GM08714 (cell line): ENCODE measurements at regions not wholly inside any gene's neighbourhood (a gene's known extent, or its start where the extent isn't known, plus 50 kb on each side); places are given as distances from the start of the nearest gene placed in this dataset.
"Not testable (repeated sequence)": the region's sequence is repeated elsewhere in the genome, so short reads cannot be mapped to it uniquely, and the experiment has no call there.

Source experiments
- H3K4me3 ChIP-seq: fragments of 200-500 bp; sonication (Bioruptor generic); 2 replicates; pipeline ENCODE4 v1.5.1; 2014; ENCODE audit warnings: mild to moderate bottlenecking, low read length, inconsistent platforms
- ZNF274 ChIP-seq: IDR thresholded peaks from 2 replicates; pipeline ENCODE4 v1.6.1; 2012; ENCODE audit warnings: mild to moderate bottlenecking, low read depth, low read length

DNA sequence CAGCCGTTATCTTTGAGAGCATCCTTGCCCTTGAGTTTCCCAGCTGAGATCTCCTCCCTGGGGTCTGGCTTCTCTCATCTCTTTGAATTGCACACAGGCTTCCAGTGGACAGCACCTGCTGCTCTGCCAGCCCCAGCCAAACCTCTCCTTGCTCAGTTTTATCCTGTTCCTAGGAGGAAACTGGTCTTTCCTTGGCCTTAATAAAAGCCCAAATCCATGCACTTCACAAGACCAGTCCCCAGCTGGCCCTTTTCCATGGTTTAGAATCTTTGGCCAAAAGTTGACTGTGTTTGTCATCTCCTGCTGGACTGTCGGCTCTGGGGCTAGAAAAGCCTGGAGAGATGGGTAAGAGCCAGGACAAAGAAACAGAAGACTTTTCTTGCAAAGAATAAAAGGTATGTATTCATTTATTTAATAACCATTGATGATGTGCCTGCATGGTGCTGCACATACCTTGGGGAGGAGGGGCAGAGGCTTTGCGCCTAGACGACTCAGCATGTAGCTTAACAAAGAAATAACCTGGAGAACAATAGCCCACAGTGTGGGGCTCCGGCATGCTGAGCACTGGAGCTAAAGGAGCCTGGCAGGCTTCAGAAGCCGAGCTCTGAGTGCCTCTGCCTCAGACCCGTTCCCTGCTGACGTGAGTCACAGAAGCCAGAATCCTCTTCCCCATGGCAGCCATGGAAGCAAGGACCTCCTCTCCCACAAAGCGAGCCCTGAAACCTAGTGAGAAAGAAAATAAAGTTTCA, 319.3 kb upstream of the B3GAT1 start:
- no peak for TF ChIP-seq ZNF274
- H3K4me3 ChIP-seq: no peak overlapping the region

DNA sequence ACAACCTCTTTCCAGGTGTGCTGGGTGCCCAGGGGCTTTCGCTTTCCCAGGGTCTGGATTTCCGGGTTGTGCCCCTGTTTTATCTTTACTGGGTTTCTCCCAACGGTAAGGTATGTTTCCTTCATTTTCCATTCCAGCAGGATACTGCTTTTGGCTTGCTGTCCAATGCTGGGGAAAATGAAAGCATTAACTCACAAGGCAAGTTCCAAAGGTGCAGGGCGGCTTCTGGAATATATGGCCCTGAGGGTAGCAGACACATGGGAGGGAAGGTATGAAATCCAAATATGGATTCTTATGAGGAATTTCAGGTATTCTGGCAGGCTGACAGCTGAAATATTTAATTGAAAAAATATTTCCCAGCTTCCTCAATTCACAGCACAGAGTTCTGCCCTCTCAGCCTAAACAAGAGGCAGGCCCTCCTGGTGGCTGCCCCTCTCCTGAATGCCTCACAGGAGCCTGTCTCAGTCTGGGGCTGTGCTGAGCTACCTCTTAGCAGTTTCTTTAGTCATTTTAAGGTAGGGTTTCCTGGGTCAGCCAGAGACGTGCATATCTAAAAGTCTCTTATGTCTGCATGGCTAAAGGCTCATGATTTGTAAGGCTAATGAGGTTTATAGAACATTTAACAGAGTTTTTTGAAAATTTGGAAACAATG, 318.6 kb upstream of the B3GAT1 start:
- H3K4me3 ChIP-seq: no peak overlapping the region
- TF ChIP-seq ZNF274: no peak

DNA sequence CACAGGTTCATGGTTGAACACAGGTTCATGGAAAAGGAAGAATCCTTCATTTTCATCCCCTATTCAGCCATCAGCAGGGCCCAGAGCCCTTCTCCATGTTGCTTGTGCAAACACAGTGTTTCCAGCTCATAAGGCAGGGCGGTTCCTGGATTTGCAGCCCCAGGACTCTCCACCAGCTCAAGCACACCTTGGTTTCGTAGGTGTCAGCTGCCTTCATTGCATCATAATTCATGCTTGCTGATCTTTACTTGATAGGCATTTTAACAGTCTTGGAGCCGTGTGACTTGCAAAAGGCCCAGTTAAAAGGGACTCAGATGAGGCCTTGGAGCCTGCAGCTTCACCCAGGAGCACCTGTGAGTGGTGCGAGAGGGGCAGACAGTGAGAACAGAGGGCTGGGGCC, 318.1 kb upstream of the B3GAT1 start:
- no peak overlapping the region for H3K4me3 ChIP-seq
- TF ChIP-seq ZNF274: no peak

DNA sequence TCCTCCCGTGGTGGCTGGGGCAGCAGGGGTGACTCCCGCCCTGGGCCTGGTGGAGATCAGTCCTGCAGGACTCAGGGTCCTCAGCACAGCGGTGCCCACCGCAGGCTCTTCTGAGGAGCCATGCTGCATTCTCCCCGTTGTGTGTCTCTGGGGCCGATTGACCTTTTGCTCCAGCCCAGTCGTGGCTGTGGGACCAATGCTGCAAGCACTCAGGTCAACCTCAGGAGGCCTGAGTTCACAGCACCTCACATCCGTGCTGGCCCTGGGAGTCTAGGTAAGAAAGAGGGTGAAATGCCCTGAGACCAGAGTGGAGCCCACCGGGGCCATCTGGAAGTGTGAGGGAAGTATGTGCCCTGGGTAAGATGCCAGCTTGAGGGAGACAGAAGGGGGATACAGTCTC, 316.1 kb upstream of the B3GAT1 start:
- H3K4me3 ChIP-seq: no peak overlapping the region
- no peak for TF ChIP-seq ZNF274

DNA sequence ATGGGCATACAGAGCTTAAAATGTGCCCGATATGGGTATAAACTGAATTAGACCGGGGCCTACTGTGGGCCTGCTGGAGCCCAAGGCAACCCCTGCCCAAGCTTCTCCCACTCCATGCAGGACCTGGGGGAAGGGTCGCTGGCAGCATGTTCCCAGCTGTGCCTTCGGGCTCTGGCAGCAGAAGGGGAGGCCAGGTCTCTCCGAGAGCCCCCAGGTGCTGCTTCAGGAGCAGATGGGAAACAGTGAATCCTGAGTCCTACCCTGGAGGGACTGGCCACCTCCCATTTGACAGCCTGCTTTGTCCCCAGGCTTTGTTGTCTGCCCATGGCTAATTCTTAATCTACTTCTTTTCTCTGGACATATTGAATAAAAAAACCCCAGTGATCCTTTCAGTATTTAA, 315.6 kb upstream of the B3GAT1 start:
- no peak for TF ChIP-seq ZNF274

DNA sequence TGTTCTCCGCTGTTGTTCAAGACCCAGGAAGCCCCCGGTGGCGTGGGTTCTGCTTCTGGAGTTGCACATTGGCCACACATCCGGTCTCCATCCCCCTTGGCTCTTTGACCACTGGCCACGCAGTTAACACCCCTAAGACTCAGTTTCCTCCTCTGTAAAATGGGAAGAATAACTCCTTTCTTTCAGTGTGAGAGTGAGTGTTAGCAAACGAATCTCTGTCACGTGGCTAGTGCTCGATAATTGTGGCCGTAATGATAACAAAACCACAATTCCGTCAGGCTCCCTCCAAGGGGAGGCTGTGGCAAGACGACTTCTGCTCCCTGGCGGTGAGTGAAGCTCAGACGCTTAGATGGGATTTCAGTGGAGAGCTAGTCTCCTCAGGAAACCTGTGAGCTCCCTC, 315.2 kb upstream of the B3GAT1 start:
- H3K4me3 ChIP-seq: no peak overlapping the region
- no peak for TF ChIP-seq ZNF274

More for the DNA sequence above, 315.6 kb upstream of the B3GAT1 start:
- no peak overlapping the region for H3K4me3 ChIP-seq

DNA sequence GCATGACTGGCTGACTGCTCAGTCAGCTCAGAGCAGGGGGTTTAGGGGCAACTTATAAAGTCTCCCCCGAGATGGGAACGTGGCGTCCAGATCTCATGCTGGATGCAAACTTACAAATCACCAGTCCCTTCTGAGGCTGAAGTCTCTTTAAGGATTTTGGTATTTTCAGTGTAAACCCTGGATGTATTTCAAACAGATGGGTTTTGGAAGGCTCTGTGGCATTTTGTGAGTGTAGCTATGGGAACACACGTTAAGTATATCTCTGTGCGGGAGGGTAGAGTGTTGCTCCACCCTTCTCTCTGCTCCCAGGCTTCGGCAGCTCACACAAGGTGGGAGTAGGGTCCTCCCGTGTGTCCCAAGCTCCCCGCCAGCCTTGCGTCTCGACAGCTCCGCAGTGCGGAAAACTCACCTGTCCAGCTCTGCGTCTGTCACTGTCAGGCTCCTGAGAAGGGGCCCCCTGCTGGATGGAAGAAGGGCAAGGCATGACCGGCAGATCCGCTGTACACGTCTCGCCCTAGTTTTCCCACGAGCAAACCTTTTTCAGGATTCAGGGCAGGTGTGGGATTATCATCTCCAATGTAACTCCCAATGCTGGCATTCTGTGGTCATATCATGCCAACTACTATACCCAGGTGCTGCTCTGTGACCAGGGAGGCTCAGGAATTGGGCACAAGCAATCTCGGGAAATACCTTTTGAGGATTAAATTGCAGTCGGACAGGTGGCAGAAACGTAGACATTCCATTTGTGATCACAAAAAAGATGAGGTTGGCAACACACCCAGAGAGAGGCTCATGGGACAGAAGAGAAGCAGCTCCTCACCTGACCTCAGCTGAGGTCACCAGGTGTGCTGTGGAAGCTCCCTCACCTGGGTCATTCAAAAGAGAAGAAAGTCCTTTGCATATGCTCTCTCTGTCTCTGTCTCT, 313.9 kb upstream of the B3GAT1 start:
- TF ChIP-seq ZNF274: no peak
- no peak overlapping the region for H3K4me3 ChIP-seq

DNA sequence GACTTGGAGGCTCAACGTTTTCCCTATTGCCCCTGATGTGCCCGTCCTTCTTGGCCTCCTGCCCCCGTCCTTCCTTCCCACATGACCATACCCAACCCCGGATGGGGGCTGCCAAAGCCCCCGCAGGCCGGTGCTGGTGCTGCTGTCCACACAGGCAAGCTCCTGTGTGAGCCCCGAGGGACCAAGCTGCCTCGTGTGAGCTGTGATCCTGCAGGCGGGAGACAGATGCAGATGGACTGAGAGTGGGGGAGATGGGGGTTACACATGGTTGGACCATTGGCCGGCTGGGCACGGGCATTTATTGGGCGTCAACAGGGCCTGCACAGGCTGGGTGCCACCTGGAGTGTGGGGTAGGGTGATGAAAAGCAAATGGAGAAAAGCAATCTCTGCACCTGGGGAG, 313.2 kb upstream of the B3GAT1 start:
- TF ChIP-seq ZNF274: no peak
- no peak overlapping the region for H3K4me3 ChIP-seq

DNA sequence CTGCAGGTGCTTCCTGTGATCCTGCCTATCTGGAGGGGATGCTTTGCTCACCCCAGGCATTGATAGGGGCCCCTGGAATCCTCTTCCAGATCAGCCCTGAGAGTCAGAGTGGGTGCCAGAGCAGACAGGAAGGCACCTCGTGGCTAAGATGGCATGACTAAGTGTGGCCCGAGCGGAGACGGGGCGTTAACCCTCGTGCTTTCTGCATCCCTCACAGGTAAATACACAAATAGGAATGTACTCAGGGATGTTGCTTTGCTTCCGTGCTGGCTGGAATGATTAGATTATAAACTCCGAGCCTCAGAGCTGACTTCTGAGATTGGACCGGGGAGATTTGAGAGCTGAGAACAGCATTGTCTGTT, 312.7 kb upstream of the B3GAT1 start:
- TF ChIP-seq ZNF274: no peak
- no peak overlapping the region for H3K4me3 ChIP-seq

DNA sequence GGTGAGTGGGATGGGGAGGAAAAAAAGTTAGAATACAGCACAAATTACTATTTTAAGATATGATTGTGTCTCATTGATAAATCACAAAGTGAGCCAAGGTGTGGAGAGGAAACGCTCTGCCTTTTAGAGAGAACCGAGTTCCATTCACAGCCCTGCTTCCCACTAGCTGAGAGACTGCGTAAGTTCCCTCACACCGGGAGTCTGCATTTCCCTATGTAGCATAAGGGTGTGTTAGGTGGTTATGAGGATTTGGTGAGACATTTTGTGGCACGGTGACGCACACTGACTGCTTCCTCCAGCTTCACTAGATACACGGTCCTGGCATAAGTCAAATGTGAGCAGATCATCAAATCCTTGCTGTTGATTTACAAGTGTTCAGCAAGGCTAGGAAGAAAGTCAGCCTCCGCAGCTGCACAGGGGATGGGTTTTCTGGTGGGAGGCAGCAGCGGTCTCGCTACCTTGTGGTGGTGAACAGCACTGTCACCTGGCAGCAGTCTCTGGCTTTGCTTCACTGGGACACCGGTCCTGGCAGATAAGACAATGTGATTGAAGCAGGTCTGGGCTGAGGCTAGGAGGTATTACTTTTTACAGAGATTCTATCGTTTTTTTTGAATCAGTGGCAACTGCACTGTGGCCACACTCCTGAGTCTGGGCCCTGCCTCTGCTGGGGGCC, 312.2 kb upstream of the B3GAT1 start:
- no peak overlapping the region for H3K4me3 ChIP-seq
- TF ChIP-seq ZNF274: no peak

DNA sequence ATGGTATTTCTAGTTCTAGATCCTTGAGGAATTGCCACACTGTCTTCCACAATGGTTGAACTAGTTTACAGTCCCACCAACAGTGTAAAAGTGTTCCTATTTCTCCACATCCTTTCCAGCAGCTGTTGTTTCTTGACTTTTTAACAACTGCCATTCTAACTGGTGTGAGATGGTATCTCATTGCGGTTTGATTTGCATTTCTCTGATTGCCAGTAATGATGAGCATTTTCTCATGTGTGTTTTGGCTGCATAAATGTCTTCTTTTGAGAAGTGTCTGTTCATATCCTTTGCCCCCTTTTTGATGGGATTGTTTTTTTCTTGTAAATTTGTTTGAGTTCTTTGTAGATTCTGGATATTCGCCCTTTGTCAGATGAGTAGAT, 308.6 kb upstream of the B3GAT1 start:
- not testable (repeated sequence) for H3K4me3 ChIP-seq

DNA sequence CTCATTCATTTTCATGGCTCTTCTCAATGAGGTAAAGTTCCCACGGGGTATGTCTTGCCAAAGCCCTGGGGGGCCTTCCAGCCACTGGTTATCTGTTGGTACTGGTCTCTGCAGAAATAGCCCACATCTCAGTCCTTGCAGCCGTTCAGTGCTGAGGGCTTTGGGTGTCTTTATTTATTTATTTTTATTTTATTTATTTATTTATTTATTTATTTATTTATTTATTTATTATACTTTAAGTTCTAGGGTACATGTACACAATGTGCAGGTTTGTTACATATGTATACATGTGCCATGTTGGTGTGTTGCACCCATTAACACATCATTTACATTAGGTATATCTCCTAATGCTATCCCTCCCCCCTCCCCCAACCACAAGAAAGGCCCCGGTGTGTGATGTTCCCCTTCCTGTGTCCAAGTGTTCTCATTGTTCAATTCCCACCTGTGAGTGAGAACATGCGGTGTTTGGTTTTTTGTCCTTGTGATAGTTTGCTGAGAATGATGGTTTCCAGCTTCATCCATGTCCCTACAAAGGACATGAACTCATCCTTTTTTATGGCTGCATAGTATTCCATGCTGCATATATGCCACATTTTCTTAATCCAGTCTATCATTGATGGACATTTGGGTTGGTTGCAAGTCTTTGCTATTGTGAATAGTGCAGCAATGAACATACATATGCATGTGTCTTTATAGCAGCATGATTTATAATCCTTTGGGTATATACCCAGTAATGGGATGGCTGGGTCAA, 308.1 kb upstream of the B3GAT1 start:
- not testable (repeated sequence) for H3K4me3 ChIP-seq

DNA sequence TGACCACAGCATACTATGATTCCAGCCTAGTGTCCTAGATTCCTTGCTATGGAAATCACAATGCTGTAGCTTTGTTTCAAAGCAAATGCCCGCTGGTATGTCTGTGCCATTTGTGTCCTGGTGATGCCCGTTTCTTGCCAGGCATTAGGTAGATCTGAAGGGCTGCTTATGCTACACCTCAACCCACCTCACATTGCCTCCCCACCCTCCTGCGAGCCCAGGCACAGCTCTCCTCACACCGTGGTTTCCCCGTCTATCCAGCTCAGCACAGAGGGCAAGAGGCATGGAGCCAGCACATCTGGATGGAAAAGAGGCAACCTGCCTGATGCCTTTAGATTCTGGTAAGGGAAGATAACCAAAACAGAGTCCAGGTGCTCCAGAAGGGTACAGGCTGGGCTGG, 307.4 kb upstream of the B3GAT1 start:
- TF ChIP-seq ZNF274: no peak
- no peak overlapping the region for H3K4me3 ChIP-seq

DNA sequence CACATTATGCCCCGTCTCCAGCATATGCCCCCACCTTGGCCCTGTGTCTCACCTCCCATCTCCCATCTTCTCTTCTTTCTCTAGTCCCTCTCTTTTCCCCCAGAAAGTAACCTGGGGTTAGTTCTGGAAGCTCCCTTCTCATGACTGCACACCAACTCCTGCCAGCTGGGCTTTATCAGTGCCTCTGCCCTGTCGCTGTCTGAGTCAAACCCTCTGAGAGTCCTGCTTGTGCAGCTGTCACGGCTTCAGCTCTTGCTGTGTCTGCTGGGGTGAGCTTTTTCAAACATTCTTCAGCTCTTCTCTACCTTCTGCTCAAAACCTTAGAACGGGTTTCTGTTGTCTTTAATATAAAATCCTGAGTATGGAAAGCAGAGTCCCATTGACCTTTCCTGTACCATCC, 304.5 kb upstream of the B3GAT1 start:
- no peak overlapping the region for H3K4me3 ChIP-seq
- no peak for TF ChIP-seq ZNF274
